GM10248 (cell line): ENCODE measurements at regions not wholly inside any gene's neighbourhood (a gene's known extent, or its start where the extent isn't known, plus 50 kb on each side); places are given as distances from the start of the nearest gene placed in this dataset.
"Not testable (repeated sequence)": the region's sequence is repeated elsewhere in the genome, so short reads cannot be mapped to it uniquely, and the experiment has no call there.

ENCODE experiments used
- CTCF ChIA-PET: fragments of 300-600 bp; sonication (Branson Sonifier 250); formaldehyde crosslinking; extraction: SDS; loops from one replicate; lab custom pipeline; 2021; ENCODE audit warnings: antibody characterized with exemption; lab: Yijun Ruan, JAX
- POLR2A ChIA-PET: fragments of 350-650 bp; sonication (Branson Sonifier 250); formaldehyde crosslinking; extraction: SDS; loops from one replicate; lab custom pipeline; 2020; ENCODE audit warnings: antibody characterized with exemption; lab: Yijun Ruan, JAX
- DNase-seq: peaks from one replicate; pipeline ENCODE4 v3.0.0; 2012; ENCODE audit errors: extremely low spot score
- CTCF ChIP-seq: IDR thresholded peaks from 2 replicates; pipeline ENCODE4 v1.5.1; 2012; ENCODE audit warnings: mild to moderate bottlenecking, low read depth; ENCODE audit errors: extremely low read depth, missing control alignments, control extremely low read depth

GRCh38 chr6:103721923-103722322 is 1137.8 kb downstream of the HACE1 start:
- no peak for DNase-seq
- TF ChIP-seq CTCF: no peak
- ChIA-PET CTCF (interaction anchor here (1.3 kb wide), 1 partner anchor 23 kb away, joined by 3 read pairs; no protein-coding TSS in a partner anchor), POLR2A (no interaction called here)

- no peak for DNase-seq
- ChIA-PET CTCF (interaction anchor here (1.1 kb wide), 1 partner anchor 58 kb away, joined by 3 read pairs; no protein-coding TSS in a partner anchor), POLR2A (no interaction called here)
- no peak for TF ChIP-seq CTCF
These were observed 1139.3 kb downstream of the HACE1 start for GRCh38 chr6:103720393-103720792.

- no peak for TF ChIP-seq CTCF
- ChIA-PET CTCF (no interaction called here), POLR2A (no interaction called here)
- DNase-seq: no peak
These were observed 1140.2 kb downstream of the HACE1 start for GRCh38 chr6:103719545-103719944.

GRCh38 chr6:103715269-103715668 is 1144.5 kb downstream of the HACE1 start:
- DNase-seq: no peak
- TF ChIP-seq CTCF: no peak
- POLR2A ChIA-PET: no interaction called here
- CTCF ChIA-PET: no interaction called here

GRCh38 chr6:103709236-103709635 is 1150.5 kb downstream of the HACE1 start:
- DNase-seq, POLR2A ChIA-PET, CTCF ChIA-PET: not testable (repeated sequence)

- CTCF ChIA-PET: no interaction called here
- no peak for DNase-seq
- no peak for TF ChIP-seq CTCF
- POLR2A ChIA-PET: no interaction called here
These were observed 1152.0 kb downstream of the HACE1 start for GRCh38 chr6:103707596-103708325.

- ChIA-PET CTCF (no interaction called here), POLR2A (no interaction called here)
These were observed 1160.0 kb downstream of the HACE1 start for GRCh38 chr6:103699769-103700168.

More at GRCh38 chr6:103699769-103700168, 1160.0 kb downstream of the HACE1 start:
- TF ChIP-seq CTCF: no peak
- DNase-seq: no peak
